ENCODE measurements at regions not wholly inside any gene's neighbourhood (a gene's known extent, or its start where the extent isn't known, plus 50 kb on each side); places are given as distances from the start of the nearest gene placed in this dataset.
"Not testable (repeated sequence)": the region's sequence is repeated elsewhere in the genome, so short reads cannot be mapped to it uniquely, and the experiment has no call there.

DNA sequence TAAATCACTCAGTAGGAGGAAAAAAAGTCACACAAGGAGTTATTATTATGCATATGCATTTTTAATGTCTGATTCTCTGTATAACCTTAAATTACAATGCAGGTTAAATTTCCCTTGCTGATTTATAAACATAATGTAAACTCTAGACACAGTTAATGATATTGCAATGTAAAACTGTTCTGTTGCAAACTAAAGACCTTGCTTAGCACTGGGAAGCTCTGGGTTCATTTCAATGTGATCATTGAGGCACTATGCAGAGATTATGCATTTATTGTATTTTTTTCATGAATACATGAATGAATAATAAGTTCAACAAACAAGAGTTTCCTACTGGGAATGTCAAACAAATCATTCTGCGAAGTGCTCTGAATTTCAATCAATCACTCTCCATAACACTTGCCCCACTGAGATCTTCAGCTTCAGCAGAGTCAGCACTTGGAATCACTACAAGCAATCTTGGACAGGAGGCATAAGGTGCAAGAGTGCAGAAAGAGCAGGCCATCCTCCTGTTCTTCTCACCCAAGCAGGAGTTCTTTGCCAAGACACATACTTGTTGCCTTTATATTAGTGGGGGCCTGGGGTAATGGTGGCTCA, 232.1 kb downstream of the CSNK1G3 start:
- DNase-seq = no peak

DNA sequence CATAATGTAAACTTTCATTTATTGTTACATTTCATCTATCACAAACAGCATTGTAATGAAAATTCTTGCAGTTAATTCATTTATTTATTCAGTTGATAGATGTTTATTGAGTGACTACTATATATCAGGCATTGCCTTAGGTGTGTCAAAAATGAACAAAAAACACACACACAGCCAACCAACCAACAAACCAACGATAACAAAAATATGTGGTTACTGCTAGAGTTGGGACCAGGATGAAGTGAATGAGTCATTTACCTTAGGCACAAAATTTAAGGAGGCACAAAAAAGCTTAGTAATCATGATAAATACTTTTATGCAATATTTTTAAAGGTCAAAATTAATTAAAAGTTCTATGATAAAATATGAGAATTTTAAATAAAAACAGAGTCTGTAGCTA, 223.4 kb downstream of the CSNK1G3 start:
- DNase-seq = no peak

DNA sequence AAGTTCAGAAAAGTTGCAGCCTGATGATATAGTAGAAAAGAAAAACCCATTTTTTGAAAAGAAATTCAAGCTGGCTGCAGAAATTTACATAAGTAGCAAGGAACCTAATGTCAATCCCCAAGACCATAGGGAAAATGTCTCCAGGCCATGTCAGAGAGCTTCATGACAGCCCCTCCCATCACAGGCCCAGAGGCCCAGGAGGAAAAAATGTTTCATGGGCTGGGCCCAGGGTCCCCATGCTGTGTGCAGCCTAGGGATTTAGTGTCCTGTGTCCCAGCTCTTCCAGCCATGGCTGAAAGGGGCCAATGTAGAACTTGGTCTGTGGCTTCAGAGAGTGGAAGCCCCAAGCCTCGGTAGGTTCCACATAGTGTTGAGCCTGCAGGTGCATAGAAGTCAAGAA, 220.3 kb downstream of the CSNK1G3 start:
- DNase-seq = no peak

DNA sequence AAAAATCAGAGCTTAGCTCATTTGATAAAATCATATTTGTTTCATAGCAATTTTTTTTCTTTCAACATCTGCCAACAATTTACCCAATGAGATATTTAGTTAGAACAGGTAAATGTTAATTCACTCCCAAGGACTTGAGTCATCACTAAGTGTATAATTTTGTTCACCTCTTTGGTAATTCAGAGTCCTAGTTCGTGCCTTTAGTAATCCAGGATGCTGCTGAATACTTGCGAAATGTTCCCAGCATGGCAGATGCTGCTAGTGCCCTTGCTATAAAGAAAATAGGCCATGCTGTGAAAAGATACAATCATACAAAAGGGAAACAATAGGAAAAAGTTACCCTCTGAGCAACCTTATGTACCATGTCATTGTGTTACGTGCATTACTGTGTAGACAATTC, 210.5 kb downstream of the CSNK1G3 start:
- DNase-seq = no peak

DNA sequence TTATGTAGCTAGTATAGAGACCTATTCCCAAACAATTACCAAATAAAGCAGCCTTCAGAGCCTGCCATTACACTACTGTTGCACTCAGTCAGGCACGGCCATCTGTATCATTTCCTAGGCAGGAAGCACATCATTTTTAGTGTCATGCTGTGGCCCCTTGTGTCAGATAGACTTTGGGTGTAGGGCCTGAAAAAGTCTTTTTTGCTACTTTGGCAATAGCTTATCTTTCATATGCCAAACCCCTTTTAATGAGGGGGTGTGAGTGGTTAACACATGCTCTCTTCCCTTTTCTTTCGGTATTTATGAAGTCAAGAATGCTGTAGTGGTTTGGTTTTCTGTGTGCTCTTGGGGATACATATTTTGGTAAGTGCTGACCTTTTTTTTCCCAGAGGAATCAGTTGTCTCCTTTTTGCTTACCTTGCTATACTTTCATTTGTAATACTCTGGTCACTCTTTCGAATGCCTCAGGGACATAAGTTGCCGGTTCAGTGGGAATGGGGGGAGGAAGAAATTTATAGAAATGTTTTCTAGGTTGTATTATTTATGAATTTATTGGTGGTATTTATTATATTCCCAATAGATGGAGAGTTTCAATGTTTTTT, 209.8 kb downstream of the CSNK1G3 start:
- no peak for DNase-seq

DNA sequence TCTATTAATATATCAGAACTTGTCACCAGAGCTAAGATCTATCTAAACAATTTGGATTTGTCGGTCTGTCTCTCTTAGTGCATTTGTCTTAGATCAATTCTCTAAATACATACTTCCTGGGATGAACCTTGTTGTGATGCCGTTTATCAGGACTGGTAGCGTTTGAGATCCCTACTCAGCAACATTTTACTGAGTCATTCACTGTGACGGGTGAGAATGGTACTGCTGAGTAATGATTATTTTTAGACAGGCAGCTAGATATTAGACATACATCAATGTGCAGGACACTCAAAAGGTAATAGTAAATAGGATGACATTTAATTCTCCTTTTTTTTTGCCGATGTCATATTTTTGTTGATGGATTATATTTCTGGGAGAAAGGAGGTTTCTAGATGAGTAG, 209.0 kb downstream of the CSNK1G3 start:
- no peak for DNase-seq

DNA sequence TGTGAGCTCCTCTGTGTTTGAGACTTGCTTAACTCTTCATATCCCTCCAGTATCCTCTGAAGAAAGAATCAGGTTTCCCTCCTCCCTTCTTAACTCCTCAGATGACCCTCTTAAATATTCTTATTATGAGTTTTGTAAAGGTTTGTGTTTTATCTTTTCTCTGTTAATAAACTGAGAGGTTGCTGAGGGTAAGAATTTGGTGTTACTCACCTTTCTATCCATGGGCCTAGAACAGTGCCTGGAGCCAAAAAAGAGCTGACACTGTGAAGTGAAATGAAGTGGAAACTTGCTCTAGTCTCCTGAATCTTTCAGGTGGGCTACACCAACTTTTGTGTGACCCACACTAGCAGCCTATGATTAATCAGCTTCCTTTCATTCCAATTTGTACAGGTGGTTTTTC, 208.4 kb downstream of the CSNK1G3 start:
- no peak for DNase-seq

DNA sequence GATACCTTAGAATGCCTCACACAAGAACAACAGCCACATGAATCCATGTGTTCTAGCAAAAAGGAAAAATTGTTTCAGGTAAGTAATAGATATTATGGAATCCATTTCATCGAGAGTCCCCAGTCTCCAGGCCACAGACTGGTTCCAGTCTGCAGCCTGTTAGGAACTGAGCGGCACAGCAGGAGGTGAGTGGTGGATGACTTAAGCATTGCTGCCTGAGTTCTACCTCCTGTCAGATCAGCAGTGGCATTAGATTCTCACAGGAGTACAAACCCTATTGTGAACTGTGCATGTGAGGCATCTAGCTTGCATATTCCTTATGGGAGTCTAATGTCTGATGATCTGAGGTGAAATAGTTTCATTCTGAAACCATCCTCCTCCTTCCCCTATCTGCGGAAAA, 207.0 kb downstream of the CSNK1G3 start:
- no peak for DNase-seq

DNA sequence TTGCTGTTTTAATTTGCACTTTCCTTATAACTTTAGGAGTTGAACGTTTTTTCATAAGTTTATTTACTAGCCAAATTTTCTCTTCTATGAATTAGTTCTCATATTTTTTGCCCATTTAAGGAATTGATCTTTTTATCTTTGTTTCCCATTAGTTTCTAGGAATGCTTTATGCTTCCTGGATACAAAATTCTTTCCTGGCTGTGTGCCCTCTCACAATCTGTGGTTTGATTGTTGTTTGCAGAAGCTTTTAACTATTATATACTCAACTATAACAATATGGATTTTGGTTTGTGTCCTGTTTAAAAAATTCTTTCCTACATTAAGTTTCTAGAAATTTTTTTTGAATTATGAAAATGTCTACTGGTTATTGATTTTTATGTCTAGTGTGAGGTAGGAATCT, 206.3 kb downstream of the CSNK1G3 start:
- no peak for DNase-seq

DNA sequence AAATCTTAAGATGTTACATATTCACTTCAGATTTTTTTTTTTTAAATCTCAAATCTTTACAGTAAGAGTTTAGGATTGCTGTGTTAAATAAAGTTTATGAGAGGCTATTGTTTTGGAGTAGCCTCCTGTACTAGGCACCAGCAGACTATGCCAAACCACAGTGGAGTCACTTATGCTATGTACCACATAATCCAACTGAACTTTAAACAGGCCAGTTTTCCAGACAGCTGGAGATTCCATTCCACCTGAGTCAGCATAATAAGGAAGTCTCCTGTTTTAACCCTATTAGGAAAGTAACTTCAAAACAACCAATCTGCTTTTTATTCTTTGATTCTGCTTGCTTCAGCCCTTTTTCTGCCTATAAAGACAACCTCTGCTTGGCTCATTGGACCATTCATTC, 205.2 kb downstream of the CSNK1G3 start:
- DNase-seq = no peak

DNA sequence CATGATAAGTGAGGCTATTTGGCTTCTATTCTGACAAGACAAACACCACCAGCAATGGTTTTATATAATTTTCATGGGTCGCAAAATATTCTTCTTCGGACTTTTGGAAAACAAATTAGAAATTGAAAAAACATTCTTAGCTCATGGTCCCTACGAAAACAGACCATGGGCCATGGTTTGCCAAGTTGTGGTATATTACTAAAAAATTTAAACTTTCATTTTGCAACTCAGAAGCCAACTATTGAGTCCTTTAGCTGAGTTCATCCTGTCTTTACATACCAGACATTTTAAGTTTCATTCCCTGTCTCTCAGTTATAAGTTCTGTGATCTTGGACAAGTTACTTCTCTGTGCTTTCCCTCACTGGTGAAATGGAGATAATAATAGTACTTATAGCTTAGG, 198.1 kb downstream of the CSNK1G3 start:
- DNase-seq = no peak

DNA sequence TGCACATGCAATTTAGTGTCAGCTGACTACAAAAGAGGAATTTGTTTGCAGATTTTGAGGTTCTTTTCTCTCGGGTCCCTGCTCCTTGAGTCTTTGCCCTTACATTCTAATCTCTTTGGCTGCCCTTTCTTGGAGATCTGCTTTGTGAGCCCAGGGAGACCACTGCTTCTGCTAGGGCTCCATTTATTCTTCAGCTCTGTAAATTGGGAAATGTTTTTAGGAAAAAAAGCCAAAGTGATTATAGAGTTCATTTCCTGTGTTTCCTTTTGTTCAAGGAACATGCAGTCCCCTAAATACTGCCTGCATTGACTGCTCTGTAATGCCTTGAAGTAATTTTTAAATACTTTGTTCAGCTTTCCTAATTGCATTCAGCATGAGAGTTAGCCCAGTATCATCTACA, 197.4 kb downstream of the CSNK1G3 start:
- DNase-seq = no peak

DNA sequence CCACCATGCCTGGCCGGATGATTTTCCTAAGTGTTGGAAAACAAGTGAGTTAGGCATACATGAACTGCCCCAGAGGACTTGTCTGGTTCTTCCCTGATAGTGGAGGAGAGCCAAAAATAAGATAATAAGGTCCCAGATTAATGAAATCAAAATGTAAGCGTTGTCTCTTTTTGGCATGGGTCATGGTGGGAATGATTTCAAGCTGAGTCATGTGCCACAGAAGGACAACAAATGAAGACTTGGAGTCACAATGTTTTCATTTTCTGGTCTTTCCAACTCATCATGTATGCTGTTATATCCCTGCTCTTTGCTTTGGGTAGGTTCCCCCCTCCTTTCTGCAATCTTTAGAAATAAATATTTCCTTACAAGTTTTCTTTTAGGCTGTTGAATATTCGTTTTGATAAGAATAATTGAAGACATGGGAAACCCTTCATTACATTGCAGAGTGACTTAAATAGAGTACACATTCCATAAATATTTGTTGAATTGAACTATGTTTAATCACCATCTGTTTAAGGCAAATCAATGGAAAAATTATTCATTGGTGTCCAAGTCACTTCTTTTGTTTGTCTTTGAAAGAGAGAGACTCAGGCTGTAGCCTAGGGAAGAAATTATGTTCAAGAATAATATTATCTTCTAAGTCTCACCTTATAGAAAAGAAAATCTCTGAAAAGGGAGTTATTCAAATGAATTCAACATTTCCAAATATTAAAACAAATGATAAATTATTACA, 196.3 kb downstream of the CSNK1G3 start:
- DNase-seq = no peak

DNA sequence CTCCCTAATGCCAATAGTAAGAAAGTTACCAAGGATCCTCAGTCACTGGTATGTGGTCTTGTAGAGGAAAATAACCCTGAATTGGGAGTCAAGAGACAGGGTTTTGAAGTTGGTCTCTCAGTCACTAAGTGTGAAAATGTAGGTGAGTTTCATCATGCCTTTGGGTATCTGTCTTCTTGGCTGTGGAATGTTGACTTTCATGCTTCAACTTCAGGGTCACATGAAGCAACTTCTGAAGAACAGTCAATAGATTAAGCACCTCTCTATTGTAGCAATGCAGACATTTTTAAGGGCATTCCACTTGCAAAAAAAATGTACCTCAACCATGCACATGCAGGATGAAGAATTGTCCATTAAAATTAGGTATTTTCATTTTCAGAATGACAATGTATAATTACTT, 194.6 kb downstream of the CSNK1G3 start:
- no peak for DNase-seq

DNA sequence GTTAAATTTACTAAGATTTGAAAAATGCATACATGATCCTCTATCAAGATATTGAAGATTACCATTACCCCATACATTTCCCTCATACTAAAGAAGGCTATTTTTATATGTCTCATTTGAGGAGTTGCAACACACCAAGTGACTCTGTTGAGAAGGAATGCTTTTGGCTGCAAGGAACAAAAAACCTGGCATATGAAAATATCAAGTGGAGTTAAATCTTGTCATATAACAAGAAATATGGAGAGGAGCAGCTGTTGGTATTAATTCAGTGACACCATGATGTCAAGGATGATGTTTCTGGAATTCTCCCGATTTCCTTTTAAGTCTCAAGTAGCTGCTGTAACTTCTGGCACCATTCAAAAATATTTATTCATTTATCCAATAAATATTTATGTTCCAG, 193.8 kb downstream of the CSNK1G3 start:
- no peak for DNase-seq

DNA sequence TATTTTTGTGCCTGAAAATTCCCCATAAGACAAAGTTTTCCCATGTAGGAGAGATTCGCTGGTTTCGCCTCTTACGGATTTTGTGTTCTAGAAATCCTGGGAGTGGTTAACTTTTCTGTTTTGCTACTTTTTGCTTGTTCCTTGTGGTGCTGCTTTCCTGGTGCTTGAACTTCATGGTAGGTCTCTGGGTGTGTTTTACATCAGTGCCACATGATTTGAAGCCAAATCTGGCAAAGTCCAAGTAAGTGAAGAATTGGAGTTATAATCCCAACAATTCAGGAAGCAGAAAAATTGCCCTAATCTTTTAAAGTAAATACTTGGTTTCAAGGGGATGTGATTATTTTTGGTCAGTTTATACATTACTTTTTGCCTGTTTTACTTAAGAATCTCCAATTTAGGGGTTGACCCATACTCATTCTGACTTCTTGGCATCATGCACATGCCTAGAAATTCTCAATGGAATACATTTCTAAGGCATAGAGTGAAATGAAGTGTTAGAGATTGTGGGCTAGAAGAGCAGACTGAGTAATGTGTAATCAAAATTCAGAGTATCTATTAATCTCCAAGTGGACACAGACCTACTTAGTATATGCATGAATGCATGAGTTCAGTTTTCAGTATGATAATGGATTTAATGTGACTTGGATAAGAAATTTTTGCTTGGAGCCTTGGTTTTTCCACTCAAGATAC, 189.7 kb downstream of the CSNK1G3 start:
- no peak for DNase-seq

DNA sequence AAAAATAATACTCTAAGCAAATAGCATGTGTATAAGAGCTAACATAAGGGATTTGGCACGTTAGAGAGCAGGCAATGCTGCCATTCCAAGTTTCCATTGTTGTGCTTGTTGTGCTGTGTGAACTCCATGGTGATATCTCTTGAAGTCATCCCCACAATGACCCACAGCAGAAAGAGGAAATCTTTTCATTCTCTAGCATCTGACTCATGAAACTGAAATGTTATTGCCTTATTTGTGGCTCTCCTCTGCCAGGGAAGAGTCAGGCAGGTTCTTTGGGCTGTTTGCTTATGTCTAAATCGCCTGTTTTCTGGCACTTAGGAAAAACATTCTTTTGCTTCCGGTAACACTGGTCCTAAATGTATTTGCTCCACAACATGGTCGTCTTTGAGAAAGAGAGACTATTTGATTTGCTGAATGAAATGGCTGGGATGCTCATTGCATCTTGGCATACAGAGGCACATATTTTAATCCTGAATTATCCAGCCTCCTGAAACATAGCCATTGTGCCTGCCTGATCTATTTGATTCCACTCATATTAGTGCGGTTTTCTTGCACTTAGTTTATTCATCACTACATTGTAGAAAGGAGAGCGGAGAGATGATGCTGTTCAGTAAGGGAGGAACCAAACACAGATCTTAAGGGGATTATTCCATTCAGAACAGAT, 188.8 kb downstream of the CSNK1G3 start:
- no peak for DNase-seq

DNA sequence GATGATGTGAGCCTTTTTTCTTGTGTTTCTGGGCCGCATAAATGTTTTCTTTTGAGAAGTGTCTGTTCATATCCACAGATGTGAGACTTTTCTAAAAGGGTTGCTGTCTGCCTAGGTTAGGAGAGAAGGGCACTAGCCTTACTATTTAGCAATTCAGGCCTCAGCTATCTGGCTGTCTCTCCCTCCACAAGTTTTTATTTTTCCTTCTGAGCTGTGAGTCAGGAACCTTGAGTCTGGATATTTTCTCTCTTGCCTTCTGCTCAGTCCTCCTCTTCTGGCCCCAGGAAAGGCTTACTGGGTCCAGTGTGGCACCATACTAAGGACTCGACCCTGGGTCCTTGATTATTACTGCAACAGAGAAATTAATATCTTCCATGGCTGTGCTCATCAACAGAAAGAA, 187.6 kb downstream of the CSNK1G3 start:
- DNase-seq = no peak

DNA sequence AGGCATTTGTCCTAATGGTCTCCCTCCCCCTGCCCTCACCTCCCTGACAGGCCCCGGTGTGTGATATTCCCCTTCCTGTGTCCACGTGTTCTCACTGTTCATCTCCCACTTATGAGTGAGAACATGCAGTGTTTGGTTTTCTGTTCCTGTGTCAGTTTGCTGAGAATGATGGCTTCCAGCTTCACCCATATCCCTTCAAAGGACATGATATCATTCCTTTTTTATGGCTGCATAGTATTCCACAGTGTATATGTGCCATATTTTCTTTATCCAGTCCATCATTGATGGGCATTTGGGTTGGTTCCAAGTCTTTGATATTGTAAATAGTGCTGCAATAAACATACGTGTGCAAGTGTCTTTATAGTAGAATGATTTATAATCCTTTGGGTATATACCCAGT, 187.0 kb downstream of the CSNK1G3 start:
- not testable (repeated sequence) for DNase-seq

DNA sequence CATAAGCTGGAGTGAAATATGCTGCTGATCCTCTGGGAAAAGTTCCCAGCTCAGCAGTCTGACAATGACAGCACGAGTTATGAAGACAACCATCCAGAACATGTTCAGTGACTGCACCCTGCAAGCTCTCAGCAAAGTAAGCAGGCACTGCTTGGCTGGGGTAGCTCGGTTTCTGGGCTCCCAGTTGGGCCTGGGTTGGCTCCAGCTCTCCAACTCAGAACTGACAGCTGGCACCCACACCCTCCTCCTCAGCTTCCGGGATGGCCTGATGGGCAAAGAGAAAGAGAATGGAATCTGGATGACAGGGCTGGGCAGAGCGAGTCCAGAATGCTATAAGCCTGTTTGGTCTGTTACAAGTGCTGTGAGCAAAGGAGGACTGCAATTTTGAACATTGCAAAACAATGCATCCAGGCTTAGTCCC, 185.0 kb downstream of the CSNK1G3 start:
- DNase-seq = no peak

DNA sequence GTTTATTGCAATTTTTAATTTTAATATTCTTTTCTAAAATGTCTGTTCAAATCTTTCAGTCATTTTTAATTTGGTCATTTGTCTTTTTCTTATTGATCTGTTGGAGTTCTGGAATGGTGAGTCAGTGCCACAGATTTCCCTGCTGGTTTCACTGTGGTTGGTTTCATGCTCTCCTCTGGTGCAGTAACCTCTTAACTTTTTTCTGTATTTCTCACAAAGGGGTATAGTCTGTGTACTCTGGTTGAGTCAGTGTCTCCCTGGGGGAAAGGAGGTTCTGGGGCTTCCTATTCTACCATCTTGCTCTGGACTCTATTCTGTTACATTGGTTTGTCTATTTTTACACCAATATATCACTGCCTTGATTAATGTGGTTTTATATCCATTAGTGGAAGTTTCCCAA, 178.8 kb downstream of the CSNK1G3 start:
- DNase-seq = no peak

DNA sequence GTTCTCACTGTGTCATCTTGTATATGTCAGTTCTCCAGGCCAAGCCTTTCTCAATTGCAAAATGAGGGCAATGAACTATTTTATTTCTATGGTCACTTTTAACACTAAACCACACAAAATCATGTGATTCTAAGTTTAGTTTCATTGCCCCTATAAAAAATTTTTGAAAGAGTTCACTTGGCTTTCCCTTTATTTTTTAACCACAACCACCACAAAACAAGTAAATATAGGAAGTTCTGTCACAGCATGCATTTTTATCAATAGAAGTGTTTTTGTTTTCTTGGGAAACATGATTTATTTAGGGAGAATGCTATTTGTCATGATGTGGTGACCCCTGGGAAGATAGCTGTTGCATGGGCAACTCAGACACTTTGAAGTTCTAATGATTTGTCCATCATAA, 169.1 kb downstream of the CSNK1G3 start:
- DNase-seq = no peak

DNA sequence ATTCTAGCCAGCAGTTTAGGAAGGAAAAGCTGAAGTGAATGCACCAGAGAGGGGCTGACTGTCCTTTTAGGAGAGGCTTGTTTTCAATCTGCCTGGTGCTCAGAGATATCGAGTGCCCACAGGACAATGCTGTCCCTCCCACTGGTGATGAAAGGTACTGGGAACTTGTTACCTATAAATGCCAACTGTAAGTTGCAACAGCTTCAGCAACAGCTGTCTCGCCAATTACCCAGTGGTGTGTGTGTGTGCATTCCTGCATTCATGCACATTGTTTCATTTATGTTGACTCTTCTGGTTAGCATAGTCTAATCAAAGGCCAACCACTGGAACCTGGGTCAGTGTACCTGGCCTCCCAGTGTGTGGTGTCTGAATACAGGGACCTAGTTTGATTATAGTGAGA, 161.1 kb downstream of the CSNK1G3 start:
- DNase-seq = peak; percentile 1

All from NCI-H526 treated with DMSO at 0.1 percent for 48 hours (cell line).